Gastrocnemius medialis (tissue), 4 donors: ENCODE measurements at regions not wholly inside any gene's neighbourhood (a gene's known extent, or its start where the extent isn't known, plus 50 kb on each side); places are given as distances from the start of the nearest gene placed in this dataset.

Experiments
- CTCF ChIP-seq, 5 experiments: fragments of 450-650 bp in 3 of 5; fragments of 200-600 bp in 2 of 5; sonication (generic) in 2 of 5; IDR thresholded peaks in 4 of 5; conservative IDR thresholded peaks in 1 of 5; 1 replicate in 4 of 5; 2 replicates in 1 of 5; pipeline ENCODE4 v1.5.1; 2016 to 2019; ENCODE audit warnings: antibody characterized with exemption in 5 of 5, mild to moderate bottlenecking in 3 of 5, moderate library complexity in 3 of 5
- POLR2A ChIP-seq, 2 donors: fragments of 450-650 bp; IDR thresholded peaks; one replicate each; pipeline ENCODE4 v1.6.1; 2017; ENCODE audit warnings: antibody characterized with exemption in 2 of 2, mild to moderate bottlenecking in 2 of 2, moderate library complexity in 2 of 2

GRCh38 chr10:21166557-21167287 is 269.6 kb upstream of the NEBL start:
- no peak for TF ChIP-seq CTCF (IDR thresholded peaks at IDR 0.05 in 4 of 5, conservative IDR thresholded peaks at IDR 0.05 in 1 of 5)
- no peak for TF ChIP-seq POLR2A (IDR thresholded peaks at IDR 0.05)
